Neural crest cell (in vitro differentiated cells): ENCODE measurements at regions not wholly inside any gene's neighbourhood (a gene's known extent, or its start where the extent isn't known, plus 50 kb on each side); places are given as distances from the start of the nearest gene placed in this dataset.

ENCODE experiments used
- DNase-seq: peaks from one replicate; pipeline ENCODE4 v3.0.0; 2021; ENCODE audit warnings: low read depth, mixed read lengths, low spot score
- H3K27ac Mint-ChIP-seq: one replicate; pipeline ENCODE4 v1.8.0; 2021; ENCODE audit warnings: mild to moderate bottlenecking, mixed read lengths; ENCODE audit not compliant: unreplicated experiment
- H3K27me3 Mint-ChIP-seq: 2 replicates; pipeline ENCODE4 v1.8.0; 2021; ENCODE audit warnings: low read depth, mild to moderate bottlenecking, mixed read lengths
- H3K36me3 Mint-ChIP-seq: 2 replicates; pipeline ENCODE4 v1.8.0; 2021; ENCODE audit warnings: low read depth, mild to moderate bottlenecking, mixed read lengths
- H3K4me1 Mint-ChIP-seq: 2 replicates; pipeline ENCODE4 v1.8.0; 2021; ENCODE audit warnings: mixed read lengths
- H3K4me3 Mint-ChIP-seq: one replicate; pipeline ENCODE4 v1.8.0; 2021; ENCODE audit warnings: mild to moderate bottlenecking, mixed read lengths
- H3K9me3 Mint-ChIP-seq: 2 replicates; pipeline ENCODE4 v1.8.0; 2021; ENCODE audit warnings: mixed read lengths
- CTCF ChIP-seq: fragments of 200-600 bp; sonication (generic); conservative IDR thresholded peaks from 2 replicates; pipeline ENCODE4 v1.5.0; 2021; ENCODE audit warnings: antibody characterized with exemption, mild to moderate bottlenecking

- H3K36me3 Mint-ChIP-seq: no peaks in the 10 kb centered on the region
- no peak for TF ChIP-seq CTCF
- DNase-seq: no peak
- H3K27ac Mint-ChIP-seq: no peak overlapping the region
- peaks cover 19% of the 10 kb centered on the region for H3K4me1 Mint-ChIP-seq
- H3K4me3 Mint-ChIP-seq: no peak overlapping the region
- no peaks in the 10 kb centered on the region for H3K9me3 Mint-ChIP-seq
- no peaks in the 10 kb centered on the region for H3K27me3 Mint-ChIP-seq
These were observed 142.3 kb downstream of the UNC5CL start for GRCh38 chr6:40896696-40897095.

- H3K27ac Mint-ChIP-seq: peak overlapping the region; percentile 59
- H3K4me3 Mint-ChIP-seq: no peak overlapping the region
- peak; percentile 46 for DNase-seq
- H3K9me3 Mint-ChIP-seq: no peaks in the 10 kb centered on the region
- TF ChIP-seq CTCF: peak; percentile 65
- H3K27me3 Mint-ChIP-seq: no peaks in the 10 kb centered on the region
- no peaks in the 10 kb centered on the region for H3K36me3 Mint-ChIP-seq
- peaks cover 19% of the 10 kb centered on the region for H3K4me1 Mint-ChIP-seq
These were observed 143.8 kb downstream of the UNC5CL start for GRCh38 chr6:40894962-40895799.

GRCh38 chr6:40893021-40893420 is 146.0 kb downstream of the UNC5CL start:
- Mint-ChIP-seq H3K27ac (no peak overlapping the region), H3K4me3 (no peak overlapping the region), H3K9me3 (no peaks in the 10 kb centered on the region), H3K27me3 (no peaks in the 10 kb centered on the region), H3K4me1 (peaks cover 18% of the 10 kb centered on the region), H3K36me3 (no peaks in the 10 kb centered on the region)
- no peak for TF ChIP-seq CTCF
- DNase-seq: no peak

GRCh38 chr6:40892223-40892622 is 146.8 kb downstream of the UNC5CL start:
- H3K27me3 Mint-ChIP-seq: no peaks in the 10 kb centered on the region
- H3K4me1 Mint-ChIP-seq: peaks cover 19% of the 10 kb centered on the region
- no peaks in the 10 kb centered on the region for H3K9me3 Mint-ChIP-seq
- H3K27ac Mint-ChIP-seq: no peak overlapping the region
- TF ChIP-seq CTCF: no peak
- no peak overlapping the region for H3K4me3 Mint-ChIP-seq
- no peaks in the 10 kb centered on the region for H3K36me3 Mint-ChIP-seq
- DNase-seq: no peak

GRCh38 chr6:40891686-40892085 is 147.3 kb downstream of the UNC5CL start:
- H3K4me3 Mint-ChIP-seq: no peak overlapping the region
- no peaks in the 10 kb centered on the region for H3K27me3 Mint-ChIP-seq
- peaks cover 16% of the 10 kb centered on the region for H3K4me1 Mint-ChIP-seq
- H3K36me3 Mint-ChIP-seq: no peaks in the 10 kb centered on the region
- TF ChIP-seq CTCF: no peak
- DNase-seq: no peak
- peak overlapping the region; percentile 52 for H3K27ac Mint-ChIP-seq
- no peaks in the 10 kb centered on the region for H3K9me3 Mint-ChIP-seq
